ENCODE measurements at regions not wholly inside any gene's neighbourhood (a gene's known extent, or its start where the extent isn't known, plus 50 kb on each side); places are given as distances from the start of the nearest gene placed in this dataset.
"Not testable (repeated sequence)": the region's sequence is repeated elsewhere in the genome, so short reads cannot be mapped to it uniquely, and the experiment has no call there.

DNA sequence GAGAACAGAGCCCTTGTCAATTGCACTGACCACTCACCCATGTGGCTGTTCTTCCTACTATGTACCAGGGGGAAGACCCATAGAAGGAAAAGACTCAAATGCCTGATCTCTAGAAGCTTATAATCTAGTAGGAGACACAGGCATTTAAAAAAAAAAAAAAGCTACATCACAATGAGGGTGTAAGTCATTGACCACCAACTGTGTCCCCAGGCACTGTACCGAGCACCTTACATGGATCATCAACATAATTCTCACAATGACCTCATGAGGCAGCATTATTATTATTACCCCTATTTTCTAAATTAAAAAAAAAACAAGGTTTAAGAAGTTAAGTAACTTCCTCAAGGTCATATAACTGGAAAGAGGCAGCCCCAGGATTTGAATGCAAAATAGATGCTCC, 247.4 kb downstream of the SHOX2 start:
- no peak for FAIRE-seq
- TF ChIP-seq POLR2A (IDR thresholded peaks at IDR 0.05; ENCODE audit: low read depth, low read length) = no peak
- no peak for DNase-seq (ENCODE audit: insufficient read length, low spot score)

DNA sequence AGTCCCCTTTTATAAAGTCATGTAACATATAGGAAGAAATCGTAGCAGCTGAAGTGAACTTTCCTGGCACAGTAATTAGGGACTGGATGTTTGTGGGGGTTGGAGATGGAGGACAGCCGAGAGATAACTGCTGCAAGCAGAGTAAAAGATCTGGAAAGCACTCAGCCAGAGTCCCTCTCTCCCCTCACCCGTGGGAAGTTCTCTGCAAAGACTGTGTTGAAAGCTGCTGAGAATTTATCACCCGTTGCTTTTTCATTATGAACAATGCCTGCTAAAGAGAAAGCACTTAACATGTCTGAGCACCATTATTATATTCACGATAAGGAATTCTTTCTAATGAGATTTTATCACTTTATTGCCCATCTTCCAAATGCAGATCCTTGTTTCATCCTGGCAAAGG, 248.8 kb downstream of the SHOX2 start:
- DNase-seq (ENCODE audit: insufficient read length, low spot score) (no peak), FAIRE-seq (no peak)
- no peak for TF ChIP-seq POLR2A (IDR thresholded peaks at IDR 0.05; ENCODE audit: low read depth, low read length)

DNA sequence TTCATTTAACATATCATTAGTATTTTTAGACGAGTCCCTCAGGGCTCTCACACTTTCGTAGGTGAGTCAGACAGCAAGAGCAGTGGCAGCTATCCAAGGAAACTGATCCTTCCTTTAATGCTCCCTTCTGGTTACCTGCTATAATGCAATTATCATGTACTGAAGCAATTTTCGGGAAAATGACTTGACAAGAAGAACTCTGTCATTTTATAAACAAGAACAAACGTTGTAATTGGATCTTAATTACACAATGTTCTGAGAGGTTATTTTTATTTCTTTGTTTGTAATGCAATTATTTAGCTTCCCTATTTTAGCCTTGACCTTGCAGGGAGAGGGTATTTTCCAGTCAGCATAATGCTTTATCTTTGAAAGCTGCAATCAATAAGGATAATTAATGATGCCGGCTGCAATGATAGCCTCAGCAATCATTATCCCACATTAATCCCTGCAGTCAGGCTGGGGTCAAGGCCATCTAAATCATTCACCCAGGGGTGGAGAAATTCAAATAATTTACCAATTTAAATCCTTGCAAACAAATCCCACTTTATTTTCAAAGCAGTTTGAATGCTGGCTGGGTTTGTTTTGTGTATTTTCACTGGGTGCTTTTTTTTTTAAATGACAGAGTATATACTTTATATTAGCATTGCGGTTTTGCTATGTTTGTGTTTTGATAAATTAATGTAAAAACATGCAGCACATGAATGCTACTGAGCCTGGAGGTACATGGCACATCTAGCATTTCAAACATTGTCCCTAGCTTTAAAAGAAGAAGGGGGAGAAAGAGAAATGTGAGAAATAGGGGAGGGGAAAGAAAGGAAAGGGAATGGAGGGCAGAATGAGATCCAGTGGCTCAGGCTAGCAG, 249.9 kb downstream of the SHOX2 start:
- no peak for TF ChIP-seq POLR2A (IDR thresholded peaks at IDR 0.05; ENCODE audit: low read depth, low read length)
- FAIRE-seq = no peak
- no peak for DNase-seq (ENCODE audit: insufficient read length, low spot score)

DNA sequence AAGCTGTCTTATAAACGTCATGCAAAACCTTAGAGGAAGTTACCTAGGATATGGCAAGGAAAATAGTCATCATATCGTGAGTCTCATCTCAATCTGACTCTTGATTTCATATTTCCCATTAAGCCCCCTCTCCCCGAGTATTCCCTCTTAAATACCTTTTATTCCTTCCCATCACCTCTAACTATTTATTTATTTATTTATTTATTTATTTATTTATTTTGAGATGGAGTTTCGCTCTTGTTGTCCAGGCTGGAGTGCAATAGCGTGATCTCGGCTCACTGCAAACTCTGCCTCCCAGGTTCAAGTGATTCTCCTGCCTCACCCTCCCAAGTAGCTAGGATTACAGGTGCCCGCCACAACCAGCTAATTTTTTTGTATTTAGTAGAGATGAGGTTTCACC, 260.4 kb downstream of the SHOX2 start:
- not testable (repeated sequence) for FAIRE-seq; DNase-seq (ENCODE audit: insufficient read length, low spot score)

GRCh38 chr3:157844800-157845565, 261.2 kb downstream of the SHOX2 start:
- no peak for TF ChIP-seq POLR2A (IDR thresholded peaks at IDR 0.05; ENCODE audit: low read depth, low read length)
- no peak for DNase-seq (ENCODE audit: insufficient read length, low spot score)
- no peak for FAIRE-seq

DNA sequence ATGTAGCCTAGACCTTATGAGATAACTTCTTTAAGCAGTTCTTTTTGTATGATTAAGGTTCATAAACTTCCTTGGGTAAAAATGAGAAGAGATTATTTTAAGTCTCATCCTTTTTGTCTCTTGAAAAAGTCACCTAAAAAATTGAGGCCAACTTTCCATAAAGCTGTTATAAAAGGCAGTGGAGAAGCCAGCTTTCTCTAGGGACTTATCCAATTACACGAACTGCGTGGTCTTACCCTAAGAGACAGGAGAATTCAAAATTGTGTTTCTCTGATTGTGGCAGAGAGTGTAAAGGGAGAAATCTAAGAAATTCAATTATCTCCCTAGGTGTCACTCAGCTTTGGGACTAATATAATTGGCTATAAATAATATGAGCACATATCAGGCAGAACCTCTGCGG, 262.0 kb downstream of the SHOX2 start:
- TF ChIP-seq POLR2A (IDR thresholded peaks at IDR 0.05; ENCODE audit: low read depth, low read length) = no peak
- FAIRE-seq = no peak
- DNase-seq (ENCODE audit: insufficient read length, low spot score) = no peak

- DNase-seq (ENCODE audit: insufficient read length, low spot score) = no peak
- TF ChIP-seq POLR2A (IDR thresholded peaks at IDR 0.05; ENCODE audit: low read depth, low read length) = no peak
- FAIRE-seq = no peak
Observed at GRCh38 chr3:157841029-157841428, 265.2 kb downstream of the SHOX2 start.

- DNase-seq (ENCODE audit: insufficient read length, low spot score) (no peak), FAIRE-seq (no peak)
- no peak for TF ChIP-seq POLR2A (IDR thresholded peaks at IDR 0.05; ENCODE audit: low read depth, low read length)
Observed at GRCh38 chr3:157840564-157840963, 265.7 kb downstream of the SHOX2 start.

DNA sequence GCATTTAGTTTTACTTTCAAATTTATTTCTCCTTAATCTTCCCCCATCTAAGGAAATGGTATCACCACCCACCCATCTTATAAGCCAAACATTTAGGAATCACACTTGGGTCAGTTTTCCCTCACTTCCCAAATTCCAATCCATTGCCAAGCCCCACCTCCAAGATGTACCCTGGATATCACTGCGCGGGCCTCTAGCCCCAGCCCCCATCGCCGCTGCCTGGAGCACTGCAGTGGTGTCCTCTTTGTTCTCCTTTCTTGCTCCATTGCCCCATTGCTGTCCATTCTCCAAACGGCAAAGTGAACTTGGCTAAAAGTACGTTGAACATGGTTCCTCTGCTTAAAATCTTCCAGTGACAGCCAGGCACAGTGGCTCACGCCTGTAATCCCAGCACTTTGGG, 267.8 kb downstream of the SHOX2 start:
- no peak for TF ChIP-seq POLR2A (IDR thresholded peaks at IDR 0.05; ENCODE audit: low read depth, low read length)
- DNase-seq (ENCODE audit: insufficient read length, low spot score) (no peak), FAIRE-seq (no peak)

- DNase-seq (ENCODE audit: insufficient read length, low spot score) = no peak
- no peak for FAIRE-seq
Observed at GRCh38 chr3:157837336-157837735, 268.9 kb downstream of the SHOX2 start.

DNA sequence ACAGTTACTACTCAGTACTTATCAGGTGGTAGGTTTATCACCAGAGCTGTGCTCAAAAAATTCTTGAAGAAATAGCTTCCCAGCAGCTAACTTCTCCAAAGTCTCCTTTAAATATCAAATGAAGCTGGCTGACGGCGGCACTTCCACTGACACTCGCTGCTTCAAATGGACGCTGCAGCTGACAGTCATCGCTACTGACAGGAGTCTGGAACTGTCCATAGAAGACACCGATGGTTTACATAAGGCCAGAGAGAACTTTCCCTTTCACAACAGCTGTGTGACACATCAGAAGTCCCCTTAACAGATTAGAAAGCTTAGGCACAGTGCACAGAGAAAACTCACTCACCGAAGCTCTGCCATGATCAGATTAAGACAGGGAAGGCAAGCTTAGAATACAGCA, 270.2 kb downstream of the SHOX2 start:
- no peak for FAIRE-seq

More at GRCh38 chr3:157837336-157837735, 268.9 kb downstream of the SHOX2 start:
- no peak for TF ChIP-seq POLR2A (IDR thresholded peaks at IDR 0.05; ENCODE audit: low read depth, low read length)

GRCh38 chr3:157832588-157832987, 273.6 kb downstream of the SHOX2 start:
- FAIRE-seq (no peak), DNase-seq (ENCODE audit: insufficient read length, low spot score) (no peak)
- no peak for TF ChIP-seq POLR2A (IDR thresholded peaks at IDR 0.05; ENCODE audit: low read depth, low read length)

More for the DNA sequence above, 270.2 kb downstream of the SHOX2 start:
- no peak for TF ChIP-seq POLR2A (IDR thresholded peaks at IDR 0.05; ENCODE audit: low read depth, low read length)
- DNase-seq (ENCODE audit: insufficient read length, low spot score) = no peak

DNA sequence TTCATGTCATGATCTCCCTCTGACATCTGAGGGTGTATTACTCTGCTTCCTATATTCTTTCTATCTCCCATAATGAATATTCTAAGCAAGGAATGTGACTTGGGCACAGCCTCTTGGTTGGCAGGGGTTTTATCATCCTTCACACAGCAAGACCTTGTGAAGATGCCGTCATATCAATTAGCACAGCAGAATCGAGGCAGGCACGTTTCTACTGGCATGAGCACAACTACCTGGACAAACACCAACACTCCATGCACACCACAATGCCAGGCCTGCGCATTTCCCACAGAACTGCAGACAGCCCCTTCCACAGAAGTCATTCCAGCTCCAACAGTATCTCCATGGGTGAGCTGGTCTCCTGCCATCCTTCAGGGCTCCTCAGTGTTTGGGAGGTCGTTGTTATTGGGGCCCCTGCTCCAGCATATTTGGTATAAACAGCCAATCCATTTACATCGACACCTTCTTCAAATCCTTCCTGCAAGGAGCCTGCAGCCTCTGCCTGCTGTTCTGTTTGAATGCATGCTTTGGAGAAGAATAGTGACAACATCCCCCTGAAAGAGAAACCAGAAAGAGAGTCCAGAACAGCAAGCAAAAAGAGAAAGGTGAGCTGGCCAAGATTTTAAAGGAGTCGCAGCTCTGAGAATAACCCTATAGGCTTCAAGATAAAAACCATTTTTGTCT, 275.5 kb downstream of the SHOX2 start:
- DNase-seq (ENCODE audit: insufficient read length, low spot score) = no peak
- FAIRE-seq = no peak
- no peak for TF ChIP-seq POLR2A (IDR thresholded peaks at IDR 0.05; ENCODE audit: low read depth, low read length)

GRCh38 chr3:157829786-157830185, 276.4 kb downstream of the SHOX2 start:
- DNase-seq (ENCODE audit: insufficient read length, low spot score) (no peak), FAIRE-seq (no peak)
- no peak for TF ChIP-seq POLR2A (IDR thresholded peaks at IDR 0.05; ENCODE audit: low read depth, low read length)

All from H54 (cell line).